ENCODE measurements at regions not wholly inside any gene's neighbourhood (a gene's known extent, or its start where the extent isn't known, plus 50 kb on each side); places are given as distances from the start of the nearest gene placed in this dataset.

DNA sequence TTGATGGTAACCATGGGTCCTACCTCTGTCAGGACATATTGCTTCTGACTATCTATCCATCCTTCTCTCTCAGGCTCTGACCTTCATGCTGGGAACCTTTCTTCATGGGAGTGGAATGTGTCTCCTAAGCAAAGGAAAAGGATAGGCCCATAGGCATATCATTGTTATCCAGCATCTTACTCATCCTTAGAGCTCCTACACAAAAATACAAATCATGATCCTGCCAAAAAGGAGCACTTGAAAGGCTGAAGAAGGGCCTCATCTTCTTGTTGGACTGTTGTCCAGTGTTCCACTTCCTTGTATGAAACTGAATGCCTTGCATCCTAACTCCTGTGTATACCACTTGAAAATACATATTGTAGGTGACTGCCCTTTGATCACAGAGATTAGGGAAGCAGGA lies 96.1 kb upstream of the SOX2 start:
- ATAC-seq (no peak), DNase-seq (no peak)
- TF ChIP-seq, protein P1, sequence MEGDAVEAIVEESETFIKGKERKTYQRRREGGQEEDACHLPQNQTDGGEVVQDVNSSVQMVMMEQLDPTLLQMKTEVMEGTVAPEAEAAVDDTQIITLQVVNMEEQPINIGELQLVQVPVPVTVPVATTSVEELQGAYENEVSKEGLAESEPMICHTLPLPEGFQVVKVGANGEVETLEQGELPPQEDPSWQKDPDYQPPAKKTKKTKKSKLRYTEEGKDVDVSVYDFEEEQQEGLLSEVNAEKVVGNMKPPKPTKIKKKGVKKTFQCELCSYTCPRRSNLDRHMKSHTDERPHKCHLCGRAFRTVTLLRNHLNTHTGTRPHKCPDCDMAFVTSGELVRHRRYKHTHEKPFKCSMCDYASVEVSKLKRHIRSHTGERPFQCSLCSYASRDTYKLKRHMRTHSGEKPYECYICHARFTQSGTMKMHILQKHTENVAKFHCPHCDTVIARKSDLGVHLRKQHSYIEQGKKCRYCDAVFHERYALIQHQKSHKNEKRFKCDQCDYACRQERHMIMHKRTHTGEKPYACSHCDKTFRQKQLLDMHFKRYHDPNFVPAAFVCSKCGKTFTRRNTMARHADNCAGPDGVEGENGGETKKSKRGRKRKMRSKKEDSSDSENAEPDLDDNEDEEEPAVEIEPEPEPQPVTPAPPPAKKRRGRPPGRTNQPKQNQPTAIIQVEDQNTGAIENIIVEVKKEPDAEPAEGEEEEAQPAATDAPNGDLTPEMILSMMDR (IDR thresholded peaks at IDR 0.05), result no peak
- H3K4me3 ChIP-seq, result no peak overlapping the region
- no peaks in the 10 kb centered on the region for H3K4me1 ChIP-seq (ENCODE audit: low read depth)
- no peaks in the 10 kb centered on the region for H3K36me3 ChIP-seq (ENCODE audit: low read depth)
- intact Hi-C loops (cut with DNase I, micrococcal nuclease), result no loop called here
- H3K9me3 ChIP-seq, result no peaks in the 10 kb centered on the region

DNA sequence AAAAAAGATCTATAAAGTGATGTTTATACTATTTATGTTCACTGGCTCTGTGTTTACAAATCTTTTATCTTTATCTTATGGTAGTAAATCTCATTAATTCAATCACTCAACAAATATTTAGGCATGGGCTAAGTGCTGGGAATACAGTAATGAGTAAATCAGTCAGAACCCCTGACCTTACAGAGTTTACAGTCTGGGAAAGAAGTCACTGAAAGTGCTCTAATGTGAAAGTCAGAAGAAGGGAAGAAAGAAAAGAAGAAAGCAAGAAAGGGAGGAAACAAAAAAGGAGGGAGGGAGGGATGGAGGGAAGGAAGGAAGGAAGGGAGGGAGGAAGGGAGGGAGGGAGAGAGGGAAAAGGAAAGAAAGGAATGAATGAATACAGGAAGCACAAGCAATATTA lies 96.8 kb upstream of the SOX2 start:
- Histone ChIP-seq H3K36me3 (ENCODE audit: low read depth) (no peaks in the 10 kb centered on the region), H3K4me1 (ENCODE audit: low read depth) (no peaks in the 10 kb centered on the region), H3K9me3 (no peaks in the 10 kb centered on the region), H3K4me3 (no peak overlapping the region)
- TF ChIP-seq, protein P1 (IDR thresholded peaks at IDR 0.05), result no peak
- DNase-seq (no peak), ATAC-seq (no peak)
- intact Hi-C loops (cut with DNase I, micrococcal nuclease), result no loop called here

DNA sequence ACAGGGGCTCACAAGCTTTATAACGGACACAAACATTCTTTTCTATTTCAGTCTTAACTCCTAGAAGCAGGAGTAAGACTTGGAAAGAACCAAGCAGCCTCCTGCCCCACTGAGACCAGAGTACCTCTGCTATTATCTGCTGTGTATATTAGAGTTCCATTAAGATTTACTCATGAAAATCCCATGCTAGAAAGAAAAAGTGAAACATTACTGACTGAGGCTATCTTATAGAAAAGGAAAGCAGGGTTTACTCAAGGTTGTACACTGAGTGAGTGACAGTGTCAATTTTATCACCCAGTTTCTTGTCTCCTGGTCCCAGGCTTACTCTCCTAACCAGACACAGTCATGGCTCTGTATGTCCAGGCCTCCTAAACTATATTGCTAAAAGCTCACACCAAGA lies 97.9 kb upstream of the SOX2 start:
- Histone ChIP-seq H3K36me3 (ENCODE audit: low read depth) (no peaks in the 10 kb centered on the region), H3K9me3 (no peaks in the 10 kb centered on the region), H3K4me3 (no peak overlapping the region), H3K4me1 (ENCODE audit: low read depth) (no peaks in the 10 kb centered on the region)
- DNase-seq (no peak), ATAC-seq (no peak)
- TF ChIP-seq, protein P1 (IDR thresholded peaks at IDR 0.05), result no peak
- intact Hi-C loops (cut with DNase I, micrococcal nuclease), result no loop called here

DNA sequence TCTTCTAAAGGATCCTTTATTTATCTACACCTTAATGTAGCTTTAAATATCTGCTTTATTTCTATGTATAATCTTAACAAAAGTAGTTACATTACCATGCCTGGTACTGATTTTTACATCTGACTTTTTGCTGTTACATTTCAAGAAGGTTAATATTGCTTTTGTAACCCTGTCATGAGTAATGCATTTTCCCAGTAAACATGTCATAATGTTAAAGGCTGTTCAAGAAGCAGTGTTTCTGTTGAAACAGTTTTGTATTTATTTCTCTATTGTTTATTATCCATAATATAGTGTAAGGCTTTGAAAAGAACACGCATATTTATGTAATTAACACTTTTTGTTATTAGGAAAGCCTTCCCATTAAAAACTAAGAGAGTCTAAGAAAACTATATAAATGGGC lies 98.5 kb upstream of the SOX2 start:
- DNase-seq (no peak), ATAC-seq (no peak)
- no peak overlapping the region for H3K4me3 ChIP-seq
- H3K36me3 ChIP-seq (ENCODE audit: low read depth), result no peaks in the 10 kb centered on the region
- H3K4me1 ChIP-seq (ENCODE audit: low read depth), result no peaks in the 10 kb centered on the region
- TF ChIP-seq, protein P1 (IDR thresholded peaks at IDR 0.05), result no peak
- intact Hi-C loops (cut with DNase I, micrococcal nuclease), result no loop called here
- no peaks in the 10 kb centered on the region for H3K9me3 ChIP-seq

DNA sequence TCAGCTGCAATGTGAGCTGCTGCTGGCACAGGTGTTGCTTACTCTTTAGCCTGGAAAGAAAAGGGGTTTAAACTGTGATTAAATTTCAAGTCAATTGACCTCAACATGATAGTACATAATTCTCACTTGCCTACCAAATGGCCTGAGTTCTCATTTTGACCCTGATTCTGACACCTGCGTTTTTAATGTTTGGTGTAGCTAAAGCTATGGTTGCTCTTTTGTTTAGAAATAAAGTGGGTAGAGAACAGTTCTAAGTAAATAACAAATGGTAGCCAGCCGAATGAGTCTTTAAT lies 100.8 kb upstream of the SOX2 start:
- Histone ChIP-seq H3K4me3 (no peak overlapping the region), H3K4me1 (ENCODE audit: low read depth) (no peaks in the 10 kb centered on the region), H3K36me3 (ENCODE audit: low read depth) (no peaks in the 10 kb centered on the region), H3K9me3 (no peaks in the 10 kb centered on the region)
- ATAC-seq (no peak), DNase-seq (no peak)
- intact Hi-C loops (cut with DNase I, micrococcal nuclease), result no loop called here
- TF ChIP-seq, protein P1 (IDR thresholded peaks at IDR 0.05), result no peak

Measured in mucosa of descending colon (tissue), 3 donors.